HEK293 (cell line): ENCODE measurements at regions not wholly inside any gene's neighbourhood (a gene's known extent, or its start where the extent isn't known, plus 50 kb on each side); places are given as distances from the start of the nearest gene placed in this dataset.

Experiments used
- CTCF ChIA-PET: fragments of 350-600 bp; formaldehyde crosslinking; extraction: SDS; loops from one replicate; lab custom pipeline; 2021; ENCODE audit warnings: antibody characterized with exemption; lab: Yijun Ruan, JAX
- POLR2A ChIA-PET: fragments of 300-600 bp; formaldehyde crosslinking; extraction: SDS; loops from one replicate; lab custom pipeline; 2020; ENCODE audit warnings: antibody characterized with exemption, inconsistent platforms; lab: Yijun Ruan, JAX
- H3K27ac ChIP-seq: fragments of 200-500 bp; sonication (Bioruptor generic); 2 replicates; pipeline ENCODE4 v1.5.1; 2014; ENCODE audit warnings: low read depth, low read length, control low read depth, inconsistent platforms; ENCODE audit errors: extremely low read depth
- H3K36me3 ChIP-seq, 2 experiments: fragments of 200-500 bp in 1 of 2; sonication (Bioruptor generic) in 1 of 2; 1 replicate in 1 of 2; 2 replicates in 1 of 2; pipeline ENCODE4 v1.5.1; 2014 to 2017; ENCODE audit warnings: inconsistent platforms in 2 of 2, low read length in 2 of 2; ENCODE audit not compliant: control insufficient read depth in 2 of 2, insufficient read depth in 1 of 2
- H3K4me1 ChIP-seq: fragments of 200-500 bp; sonication (Bioruptor generic); 2 replicates; pipeline ENCODE4 v1.5.1; 2014; ENCODE audit warnings: mild to moderate bottlenecking, low read length, inconsistent platforms; ENCODE audit not compliant: control insufficient read depth, insufficient read depth
- H3K4me3 ChIP-seq: 2 replicates; pipeline ENCODE4 v1.5.1; 2011; ENCODE audit warnings: low read depth, mild to moderate bottlenecking, control low read depth, low read length, moderate library complexity
- H3K9me3 ChIP-seq: fragments of 200-500 bp; sonication (Bioruptor generic); 2 replicates; pipeline ENCODE4 v1.5.1; 2014; ENCODE audit warnings: low read depth, low read length, inconsistent platforms; ENCODE audit not compliant: control insufficient read depth, insufficient read depth
- KLF7 ChIP-seq: fragments of 450-650 bp; formaldehyde crosslinking; IDR thresholded peaks from 2 replicates; pipeline ENCODE4 v1.5.1; 2016; ENCODE audit warnings: missing biosample characterization, missing genetic modification characterization, borderline replicate concordance
- SP2 ChIP-seq: fragments of 450-650 bp; formaldehyde crosslinking; IDR thresholded peaks from 2 replicates; pipeline ENCODE4 v1.5.1; 2016; ENCODE audit warnings: missing biosample characterization, missing genetic modification characterization
- ZBTB1 ChIP-seq: fragments of 450-650 bp; formaldehyde crosslinking; IDR thresholded peaks from 2 replicates; pipeline ENCODE4 v1.5.1; 2016; ENCODE audit warnings: missing biosample characterization, missing genetic modification characterization
- ZBTB17 ChIP-seq: fragments of 450-650 bp; formaldehyde crosslinking; IDR thresholded peaks from 2 replicates; pipeline ENCODE4 v1.5.1; 2016; ENCODE audit warnings: missing biosample characterization, missing genetic modification characterization
- ZFHX2 ChIP-seq: fragments of 450-650 bp; formaldehyde crosslinking; conservative IDR thresholded peaks from 2 replicates; pipeline ENCODE4 v1.5.1; 2016; ENCODE audit warnings: missing biosample characterization, missing genetic modification characterization
- ZFP3 ChIP-seq: fragments of 450-650 bp; formaldehyde crosslinking; IDR thresholded peaks from 2 replicates; pipeline ENCODE4 v1.5.1; 2016; ENCODE audit warnings: low read depth, missing biosample characterization, missing genetic modification characterization
- ZNF148 ChIP-seq: fragments of 450-650 bp; formaldehyde crosslinking; IDR thresholded peaks from 2 replicates; pipeline ENCODE4 v1.5.0; 2017; ENCODE audit warnings: missing biosample characterization, missing genetic modification characterization, borderline replicate concordance
- ZNF155 ChIP-seq: fragments of 450-650 bp; formaldehyde crosslinking; IDR thresholded peaks from 2 replicates; pipeline ENCODE4 v1.5.1; 2016; ENCODE audit warnings: missing biosample characterization, missing genetic modification characterization
- ZNF16 ChIP-seq: fragments of 450-650 bp; formaldehyde crosslinking; IDR thresholded peaks from 2 replicates; pipeline ENCODE4 v1.5.1; 2016; ENCODE audit warnings: low read depth, missing biosample characterization, missing genetic modification characterization
- ZNF2 ChIP-seq: fragments of 450-650 bp; formaldehyde crosslinking; IDR thresholded peaks from 2 replicates; pipeline ENCODE4 v1.5.1; 2016; ENCODE audit warnings: missing biosample characterization, missing genetic modification characterization
- ZNF350 ChIP-seq: fragments of 450-650 bp; formaldehyde crosslinking; IDR thresholded peaks from 2 replicates; pipeline ENCODE4 v1.5.0; 2017; ENCODE audit warnings: missing biosample characterization, mild to moderate bottlenecking, missing genetic modification characterization
- ZNF362 ChIP-seq: fragments of 450-650 bp; formaldehyde crosslinking; IDR thresholded peaks from 2 replicates; pipeline ENCODE4 v1.5.1; 2016; ENCODE audit warnings: missing biosample characterization, missing genetic modification characterization
- ZNF37A ChIP-seq: fragments of 450-650 bp; IDR thresholded peaks from 2 replicates; pipeline ENCODE4 v1.5.1; 2018; ENCODE audit warnings: missing biosample characterization, missing genetic modification characterization
- ZNF518A ChIP-seq: fragments of 450-650 bp; formaldehyde crosslinking; conservative IDR thresholded peaks from 2 replicates; pipeline ENCODE4 v1.5.1; 2016; ENCODE audit warnings: low read depth, missing biosample characterization, missing genetic modification characterization
- ZNF544 ChIP-seq: fragments of 450-650 bp; formaldehyde crosslinking; IDR thresholded peaks from 2 replicates; pipeline ENCODE4 v1.5.0; 2017; ENCODE audit warnings: missing biosample characterization, missing genetic modification characterization
- ZNF580 ChIP-seq: fragments of 450-650 bp; formaldehyde crosslinking; IDR thresholded peaks from 2 replicates; pipeline ENCODE4 v1.5.1; 2016; ENCODE audit warnings: missing biosample characterization, missing genetic modification characterization
- ZNF621 ChIP-seq: fragments of 450-650 bp; formaldehyde crosslinking; IDR thresholded peaks from 2 replicates; pipeline ENCODE4 v1.5.1; 2017; ENCODE audit warnings: missing biosample characterization, missing genetic modification characterization
- ZNF623 ChIP-seq: fragments of 450-650 bp; formaldehyde crosslinking; IDR thresholded peaks from 2 replicates; pipeline ENCODE4 v1.5.1; 2016; ENCODE audit warnings: missing biosample characterization, missing genetic modification characterization
- ZNF629 ChIP-seq: fragments of 450-650 bp; formaldehyde crosslinking; IDR thresholded peaks from 2 replicates; pipeline ENCODE4 v1.5.1; 2017; ENCODE audit warnings: missing biosample characterization, missing genetic modification characterization
- ZNF670 ChIP-seq: fragments of 450-650 bp; formaldehyde crosslinking; IDR thresholded peaks from 2 replicates; pipeline ENCODE4 v1.5.1; 2016; ENCODE audit warnings: missing biosample characterization, missing genetic modification characterization, low read depth
- ZNF76 ChIP-seq: fragments of 450-650 bp; formaldehyde crosslinking; IDR thresholded peaks from 2 replicates; pipeline ENCODE4; 2016; ENCODE audit warnings: low read depth, missing biosample characterization, missing genetic modification characterization, borderline replicate concordance
- ZNF785 ChIP-seq: fragments of 450-650 bp; formaldehyde crosslinking; IDR thresholded peaks from 2 replicates; pipeline ENCODE4 v1.5.1; 2016; ENCODE audit warnings: missing biosample characterization, missing genetic modification characterization
- ZNF837 ChIP-seq: fragments of 450-650 bp; formaldehyde crosslinking; IDR thresholded peaks from 2 replicates; pipeline ENCODE4 v1.5.1; 2016; ENCODE audit warnings: missing biosample characterization, missing genetic modification characterization

GRCh38 chr4:103303011-103303410 lies 104.9 kb upstream of the CENPE start:
- ChIA-PET POLR2A (no interaction called here), CTCF (no interaction called here)
- TF ChIP-seq ZNF629 (tag by site-specific recombination) (no peak), ZNF518A (tag by site-specific recombination) (no peak), ZNF16 (tag by site-specific recombination) (no peak), ZNF37A (tag by site-specific recombination) (no peak), ZFP3 (no peak), ZNF350 (no peak), ZNF76 (tag by site-specific recombination) (no peak), ZNF148 (tag by site-specific recombination) (no peak), ZNF785 (no peak), ZNF623 (tag by site-specific recombination) (no peak)

GRCh38 chr4:103292959-103293358 lies 94.8 kb upstream of the CENPE start:
- H3K4me1 ChIP-seq: no peaks in the 10 kb centered on the region
- H3K27ac ChIP-seq: no peak overlapping the region
- H3K9me3 ChIP-seq: no peaks in the 10 kb centered on the region
- no peaks in the 10 kb centered on the region for H3K36me3 ChIP-seq
- POLR2A ChIA-PET: no interaction called here
- CTCF ChIA-PET: interaction anchor here (0.7 kb wide), 1 partner anchor 24 kb away, joined by 4 read pairs; no protein-coding TSS in a partner anchor
- no peak overlapping the region for H3K4me3 ChIP-seq
- TF ChIP-seq ZNF621 (tag by site-specific recombination) (no peak), ZNF580 (tag by site-specific recombination) (no peak), KLF7 (no peak), ZNF362 (tag by site-specific recombination) (no peak), ZNF837 (tag by site-specific recombination) (no peak), ZBTB17 (tag by site-specific recombination) (no peak), ZNF785 (no peak), ZFHX2 (tag by site-specific recombination) (no peak), ZNF518A (tag by site-specific recombination) (no peak), ZBTB1 (tag by site-specific recombination) (no peak), SP2 (no peak), ZNF544 (tag by site-specific recombination) (no peak), ZNF670 (tag by site-specific recombination) (no peak), ZNF2 (tag by site-specific recombination) (no peak), ZNF155 (tag by site-specific recombination) (no peak)

More at GRCh38 chr4:103303011-103303410, 104.9 kb upstream of the CENPE start:
- H3K9me3 ChIP-seq: no peaks in the 10 kb centered on the region
- no peak overlapping the region for H3K4me3 ChIP-seq
- no peaks in the 10 kb centered on the region for H3K4me1 ChIP-seq
- H3K36me3 ChIP-seq: no peaks in the 10 kb centered on the region
- H3K27ac ChIP-seq: no peak overlapping the region
